ENCODE measurements at regions not wholly inside any gene's neighbourhood (a gene's known extent, or its start where the extent isn't known, plus 50 kb on each side); places are given as distances from the start of the nearest gene placed in this dataset.

DNA sequence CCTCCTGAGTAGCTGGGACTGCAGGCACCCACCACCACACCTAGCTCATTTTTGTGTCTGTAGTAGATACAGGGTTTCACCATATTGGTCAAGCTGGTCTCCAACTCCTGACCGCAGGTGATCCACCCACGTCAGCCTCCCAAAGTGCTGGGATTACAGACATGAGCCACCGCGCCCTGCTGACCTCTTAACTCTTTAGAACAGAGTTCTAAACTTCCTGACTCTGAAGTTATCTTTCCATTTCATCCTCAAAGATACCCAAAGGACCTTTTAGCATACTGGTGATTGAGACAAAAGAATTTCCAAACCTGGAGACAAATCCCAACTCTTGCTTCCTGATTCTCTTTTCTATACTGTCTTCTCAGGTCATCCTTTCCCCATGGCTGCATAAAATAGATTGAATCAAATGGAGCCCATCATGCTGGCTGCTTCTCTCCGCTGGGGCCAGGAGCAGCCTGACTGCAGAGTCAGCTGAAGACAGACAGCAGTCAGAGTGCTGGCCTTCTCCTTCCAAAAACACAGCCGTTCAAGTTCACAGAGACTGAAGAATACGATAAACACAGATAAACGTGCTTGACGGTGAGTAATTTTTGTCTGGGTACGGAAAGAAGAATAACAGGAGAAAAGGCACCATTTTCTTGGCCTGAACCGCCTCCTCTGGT, 76.5 kb upstream of the ATF7IP2 start:
- TF ChIP-seq, protein P1, sequence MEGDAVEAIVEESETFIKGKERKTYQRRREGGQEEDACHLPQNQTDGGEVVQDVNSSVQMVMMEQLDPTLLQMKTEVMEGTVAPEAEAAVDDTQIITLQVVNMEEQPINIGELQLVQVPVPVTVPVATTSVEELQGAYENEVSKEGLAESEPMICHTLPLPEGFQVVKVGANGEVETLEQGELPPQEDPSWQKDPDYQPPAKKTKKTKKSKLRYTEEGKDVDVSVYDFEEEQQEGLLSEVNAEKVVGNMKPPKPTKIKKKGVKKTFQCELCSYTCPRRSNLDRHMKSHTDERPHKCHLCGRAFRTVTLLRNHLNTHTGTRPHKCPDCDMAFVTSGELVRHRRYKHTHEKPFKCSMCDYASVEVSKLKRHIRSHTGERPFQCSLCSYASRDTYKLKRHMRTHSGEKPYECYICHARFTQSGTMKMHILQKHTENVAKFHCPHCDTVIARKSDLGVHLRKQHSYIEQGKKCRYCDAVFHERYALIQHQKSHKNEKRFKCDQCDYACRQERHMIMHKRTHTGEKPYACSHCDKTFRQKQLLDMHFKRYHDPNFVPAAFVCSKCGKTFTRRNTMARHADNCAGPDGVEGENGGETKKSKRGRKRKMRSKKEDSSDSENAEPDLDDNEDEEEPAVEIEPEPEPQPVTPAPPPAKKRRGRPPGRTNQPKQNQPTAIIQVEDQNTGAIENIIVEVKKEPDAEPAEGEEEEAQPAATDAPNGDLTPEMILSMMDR (IDR thresholded peaks at IDR 0.05; ENCODE audit: low read depth, low read length, poor library complexity, severe bottlenecking), result no peak
- TF ChIP-seq EZH2phosphoT487 (IDR thresholded peaks at IDR 0.05; ENCODE audit: borderline replicate concordance, low read length), result no peak
